Panc1 (cell line): ENCODE measurements at regions not wholly inside any gene's neighbourhood (a gene's known extent, or its start where the extent isn't known, plus 50 kb on each side); places are given as distances from the start of the nearest gene placed in this dataset.

Source experiments
- POLR2AphosphoS5 ChIP-seq: IDR thresholded peaks from 2 replicates; pipeline ENCODE4 v1.6.1; 2012; ENCODE audit warnings: mild to moderate bottlenecking, low read depth, low read length, moderate library complexity
- SIN3A ChIP-seq: IDR thresholded peaks from 2 replicates; pipeline ENCODE4 v1.6.1; 2012; ENCODE audit warnings: low read depth, mild to moderate bottlenecking, low read length, moderate library complexity, borderline replicate concordance; ENCODE audit not compliant: insufficient read depth
- TCF7L2 ChIP-seq: IDR thresholded peaks from 2 replicates; pipeline ENCODE4 v1.6.1; 2011; ENCODE audit warnings: mild to moderate bottlenecking, low read depth, low read length, inconsistent platforms
- TF ChIP-seq, protein P1 (sequence below): fragments of 450-650 bp; IDR thresholded peaks from 2 replicates; pipeline ENCODE4 v1.5.1; 2017; ENCODE audit warnings: mild to moderate bottlenecking
- TF ChIP-seq, protein P2 (sequence below), 2 experiments: IDR thresholded peaks; 2 replicates each; pipeline ENCODE4 v1.6.1; 2011 to 2012; ENCODE audit warnings: low read depth in 2 of 2, control low read depth in 1 of 2, low read length in 1 of 2, mild to moderate bottlenecking in 1 of 2, moderate library complexity in 1 of 2; ENCODE audit not compliant: insufficient read depth in 1 of 2

DNA sequence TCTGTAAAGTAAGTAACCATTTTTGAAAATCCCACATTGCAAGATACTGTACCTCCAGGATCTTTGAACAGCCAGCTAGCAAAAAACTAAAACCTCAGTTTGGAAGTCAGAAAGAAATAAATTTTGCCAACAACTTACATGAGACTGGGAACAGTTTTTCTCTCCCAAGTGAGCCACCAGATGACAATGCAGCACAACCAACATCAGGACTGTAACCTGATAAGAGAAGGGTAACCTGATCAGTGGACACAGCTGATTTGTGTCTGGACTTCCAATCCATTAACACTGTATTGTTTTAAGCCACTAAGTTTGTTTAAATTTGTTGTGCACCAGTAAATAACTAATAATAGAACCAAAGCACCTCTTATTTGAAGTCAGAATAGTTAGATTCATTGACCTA is 923.3 kb downstream of the FAT4 start:
- TF ChIP-seq, protein P1, sequence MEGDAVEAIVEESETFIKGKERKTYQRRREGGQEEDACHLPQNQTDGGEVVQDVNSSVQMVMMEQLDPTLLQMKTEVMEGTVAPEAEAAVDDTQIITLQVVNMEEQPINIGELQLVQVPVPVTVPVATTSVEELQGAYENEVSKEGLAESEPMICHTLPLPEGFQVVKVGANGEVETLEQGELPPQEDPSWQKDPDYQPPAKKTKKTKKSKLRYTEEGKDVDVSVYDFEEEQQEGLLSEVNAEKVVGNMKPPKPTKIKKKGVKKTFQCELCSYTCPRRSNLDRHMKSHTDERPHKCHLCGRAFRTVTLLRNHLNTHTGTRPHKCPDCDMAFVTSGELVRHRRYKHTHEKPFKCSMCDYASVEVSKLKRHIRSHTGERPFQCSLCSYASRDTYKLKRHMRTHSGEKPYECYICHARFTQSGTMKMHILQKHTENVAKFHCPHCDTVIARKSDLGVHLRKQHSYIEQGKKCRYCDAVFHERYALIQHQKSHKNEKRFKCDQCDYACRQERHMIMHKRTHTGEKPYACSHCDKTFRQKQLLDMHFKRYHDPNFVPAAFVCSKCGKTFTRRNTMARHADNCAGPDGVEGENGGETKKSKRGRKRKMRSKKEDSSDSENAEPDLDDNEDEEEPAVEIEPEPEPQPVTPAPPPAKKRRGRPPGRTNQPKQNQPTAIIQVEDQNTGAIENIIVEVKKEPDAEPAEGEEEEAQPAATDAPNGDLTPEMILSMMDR = no peak
- no peak for TF ChIP-seq POLR2AphosphoS5
- TF ChIP-seq, protein P2, sequence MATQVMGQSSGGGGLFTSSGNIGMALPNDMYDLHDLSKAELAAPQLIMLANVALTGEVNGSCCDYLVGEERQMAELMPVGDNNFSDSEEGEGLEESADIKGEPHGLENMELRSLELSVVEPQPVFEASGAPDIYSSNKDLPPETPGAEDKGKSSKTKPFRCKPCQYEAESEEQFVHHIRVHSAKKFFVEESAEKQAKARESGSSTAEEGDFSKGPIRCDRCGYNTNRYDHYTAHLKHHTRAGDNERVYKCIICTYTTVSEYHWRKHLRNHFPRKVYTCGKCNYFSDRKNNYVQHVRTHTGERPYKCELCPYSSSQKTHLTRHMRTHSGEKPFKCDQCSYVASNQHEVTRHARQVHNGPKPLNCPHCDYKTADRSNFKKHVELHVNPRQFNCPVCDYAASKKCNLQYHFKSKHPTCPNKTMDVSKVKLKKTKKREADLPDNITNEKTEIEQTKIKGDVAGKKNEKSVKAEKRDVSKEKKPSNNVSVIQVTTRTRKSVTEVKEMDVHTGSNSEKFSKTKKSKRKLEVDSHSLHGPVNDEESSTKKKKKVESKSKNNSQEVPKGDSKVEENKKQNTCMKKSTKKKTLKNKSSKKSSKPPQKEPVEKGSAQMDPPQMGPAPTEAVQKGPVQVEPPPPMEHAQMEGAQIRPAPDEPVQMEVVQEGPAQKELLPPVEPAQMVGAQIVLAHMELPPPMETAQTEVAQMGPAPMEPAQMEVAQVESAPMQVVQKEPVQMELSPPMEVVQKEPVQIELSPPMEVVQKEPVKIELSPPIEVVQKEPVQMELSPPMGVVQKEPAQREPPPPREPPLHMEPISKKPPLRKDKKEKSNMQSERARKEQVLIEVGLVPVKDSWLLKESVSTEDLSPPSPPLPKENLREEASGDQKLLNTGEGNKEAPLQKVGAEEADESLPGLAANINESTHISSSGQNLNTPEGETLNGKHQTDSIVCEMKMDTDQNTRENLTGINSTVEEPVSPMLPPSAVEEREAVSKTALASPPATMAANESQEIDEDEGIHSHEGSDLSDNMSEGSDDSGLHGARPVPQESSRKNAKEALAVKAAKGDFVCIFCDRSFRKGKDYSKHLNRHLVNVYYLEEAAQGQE (IDR thresholded peaks at IDR 0.05; ENCODE audit: insufficient read depth in 1 of 2, low read depth in 2 of 2, low read length in 1 of 2) = no peak
- TF ChIP-seq SIN3A = no peak
- TF ChIP-seq TCF7L2 = no peak
